K562 (cell line): ENCODE measurements at regions not wholly inside any gene's neighbourhood (a gene's known extent, or its start where the extent isn't known, plus 50 kb on each side); places are given as distances from the start of the nearest gene placed in this dataset.

Source experiments
- ATAC-seq: fragments of 200-7000 bp; cut with Tn5 transposase; 3 replicates; pipeline ENCODE4 v1.9.1; 2020; ENCODE audit warnings: moderate library complexity
- BruUV-seq: library from RNA; stranded (reverse); fragments of 400-500 nt; replicated peaks from 2 replicates; lab custom pipeline; 2021; lab: Mats Ljungman, UMichigan
- CTCF ChIA-PET: fragments of 300-600 bp; formaldehyde crosslinking; extraction: SDS; loops from one replicate; lab custom pipeline; 2021; ENCODE audit warnings: low intra/inter-chr PET ratio; lab: Yijun Ruan, JAX
- POLR2A ChIA-PET: fragments of 300-600, 350-650 bp; sonication (Branson Sonifier 250); formaldehyde crosslinking; extraction: SDS; loops from one replicate; lab custom pipeline; 2021; ENCODE audit warnings: antibody characterized with exemption, inconsistent platforms; lab: Yijun Ruan, JAX
- DNase-seq, 4 experiments: peaks; one replicate each; pipeline versions ENCODE4 v3.0.0 to v3.0.0-alpha.2; 2011 to 2018; ENCODE audit warnings: low spot score in 3 of 4, mixed read lengths in 3 of 4; ENCODE audit errors: extremely low read depth in 1 of 4
- FAIRE-seq: peaks from 2 replicates; lab custom pipeline; 2011; peaks lifted over from hg19 to GRCh38; lab: Jason Lieb, UNC
- H2AFZ ChIP-seq: 2 replicates; pipeline ENCODE4 v1.6.0; 2011; ENCODE audit warnings: low read depth, low read length, control low read depth, inconsistent platforms
- H3K27ac ChIP-seq: fragments of 200-600 bp; 3 replicates; pipeline ENCODE4 v1.8.0; 2011; ENCODE audit warnings: low read depth, mild to moderate bottlenecking, control low read depth, inconsistent platforms, low read length, moderate library complexity, mixed read lengths; ENCODE audit errors: extremely low read depth
- H3K27me3 ChIP-seq, 2 experiments: fragments of 300-600 bp in 1 of 2; 2 replicates in 1 of 2; 3 replicates in 1 of 2; pipeline versions ENCODE4 v1.6.0 to v1.8.0; 2011; ENCODE audit warnings: inconsistent platforms in 2 of 2, low read length in 2 of 2, mild to moderate bottlenecking in 1 of 2, mixed read lengths in 1 of 2, moderate library complexity in 1 of 2; ENCODE audit not compliant: control insufficient read depth in 2 of 2, insufficient read depth in 2 of 2
- H3K36me3 ChIP-seq: fragments of 300-600 bp; 3 replicates; pipeline ENCODE4 v1.8.0; 2011; ENCODE audit warnings: mild to moderate bottlenecking, low read length, inconsistent platforms; ENCODE audit not compliant: control insufficient read depth, insufficient read depth
- H3K4me1 ChIP-seq, 2 experiments: fragments of 200-600 bp in 1 of 2; replicated peaks in 1 of 2; 2 replicates in 1 of 2; 3 replicates in 1 of 2; pipeline versions ENCODE4 v1.5.1 to v1.8.0; 2011; ENCODE audit warnings: inconsistent platforms in 2 of 2, low read length in 2 of 2, mild to moderate bottlenecking in 1 of 2, mixed read lengths in 1 of 2, moderate library complexity in 1 of 2; ENCODE audit not compliant: control insufficient read depth in 2 of 2, insufficient read depth in 2 of 2
- H3K4me2 ChIP-seq: 2 replicates; pipeline ENCODE4 v1.6.1; 2011; ENCODE audit warnings: low read length, control low read depth, inconsistent platforms, mixed read lengths; ENCODE audit not compliant: insufficient read depth
- H3K4me3 ChIP-seq: fragments of 200-600 bp; sonication (generic), shearing (Covaris generic); 2 replicates; pipeline ENCODE4 v1.5.1; 2016; ENCODE audit warnings: control low read depth, inconsistent platforms
- H3K79me2 ChIP-seq: fragments of 200-600 bp; 3 replicates; pipeline ENCODE4 v1.8.0; 2011; ENCODE audit warnings: low read length, inconsistent platforms; ENCODE audit not compliant: control insufficient read depth, insufficient read depth
- H3K9ac ChIP-seq, 2 experiments: 2 replicates each; pipeline versions ENCODE4 v1.6.0 to v1.6.1; 2011; ENCODE audit warnings: low read depth in 2 of 2, low read length in 2 of 2, control low read depth in 1 of 2, inconsistent platforms in 1 of 2, mild to moderate bottlenecking in 1 of 2, mixed read lengths in 1 of 2; ENCODE audit not compliant: insufficient read depth in 1 of 2
- H3K9me1 ChIP-seq: one replicate; pipeline ENCODE4 v1.6.0; 2011; ENCODE audit warnings: inconsistent platforms, mild to moderate bottlenecking, low read length, moderate library complexity; ENCODE audit not compliant: control insufficient read depth, insufficient read depth
- H3K9me3 ChIP-seq: replicated peaks from 2 replicates; pipeline ENCODE4 v1.5.1; 2011; ENCODE audit warnings: low read depth, low read length, inconsistent platforms; ENCODE audit not compliant: control insufficient read depth, insufficient read depth
- H4K20me1 ChIP-seq: replicated peaks from 2 replicates; pipeline ENCODE4 v1.6.1; 2011; ENCODE audit warnings: low read length, inconsistent platforms, mixed read lengths; ENCODE audit not compliant: control insufficient read depth, insufficient read depth
- BRF1 ChIP-seq: IDR thresholded peaks from 3 replicates; pipeline ENCODE4 v1.6.1; 2011; ENCODE audit warnings: borderline replicate concordance, mild to moderate bottlenecking; ENCODE audit not compliant: insufficient read length; ENCODE audit errors: extremely low read depth
- CBX8 ChIP-seq: fragments of 200-600 bp; sonication (generic); IDR thresholded peaks from 2 replicates; pipeline ENCODE4 v1.6.1; 2012; ENCODE audit warnings: borderline replicate concordance, mixed run types, low read depth, mild to moderate bottlenecking, moderate library complexity, mixed read lengths, low read length, control low read depth, inconsistent platforms; ENCODE audit not compliant: poor library complexity, severe bottlenecking; ENCODE audit errors: extremely low read depth
- CREM ChIP-seq: IDR thresholded peaks from 2 replicates; pipeline ENCODE4 v1.6.1; 2014; ENCODE audit warnings: antibody characterized with exemption, low read depth
- DACH1 ChIP-seq: fragments of 450-650 bp; IDR thresholded peaks from 2 replicates; pipeline ENCODE4 v1.6.1; 2018; ENCODE audit not compliant: partially characterized antibody
- HOXB6 ChIP-seq: fragments of 250-450 bp; sonication (Bioruptor Pico); IDR thresholded peaks from 2 replicates; pipeline ENCODE4 v1.5.1; 2022; ENCODE audit warnings: mild to moderate bottlenecking, borderline replicate concordance
- NFXL1 ChIP-seq: fragments of 450-650 bp; formaldehyde crosslinking; IDR thresholded peaks from 2 replicates; pipeline ENCODE4 v1.4.0; 2021; ENCODE audit warnings: mild to moderate bottlenecking
- NR2F6 ChIP-seq: fragments of 450-650 bp; formaldehyde crosslinking; IDR thresholded peaks from 2 replicates; pipeline ENCODE4 v1.4.0; 2020; ENCODE audit warnings: mild to moderate bottlenecking
- WGBS: fragments of 100-300 bp; shearing (Covaris generic); methylation state at CpG from one replicate; pipeline ENCODE4 v1.1.6; 2016; ENCODE audit warnings: low coverage, mixed read lengths; ENCODE audit not compliant: insufficient coverage; ENCODE audit errors: missing lambda C conversion rate; 5-methylcytosine and 5-hydroxymethylcytosine counted together
- in situ Hi-C: fragments of 300-500 bp; cut with MboI; formaldehyde crosslinking; loops from 4 replicates; pipeline ENCODE4 v1.15.0; 2018; ENCODE audit warnings: inconsistent platforms, mixed read lengths
- intact Hi-C: fragments of 100-400 bp; cut with micrococcal nuclease; formaldehyde crosslinking; loops from 2 replicates; pipeline ENCODE4 v1.14.2; 2022

DNA sequence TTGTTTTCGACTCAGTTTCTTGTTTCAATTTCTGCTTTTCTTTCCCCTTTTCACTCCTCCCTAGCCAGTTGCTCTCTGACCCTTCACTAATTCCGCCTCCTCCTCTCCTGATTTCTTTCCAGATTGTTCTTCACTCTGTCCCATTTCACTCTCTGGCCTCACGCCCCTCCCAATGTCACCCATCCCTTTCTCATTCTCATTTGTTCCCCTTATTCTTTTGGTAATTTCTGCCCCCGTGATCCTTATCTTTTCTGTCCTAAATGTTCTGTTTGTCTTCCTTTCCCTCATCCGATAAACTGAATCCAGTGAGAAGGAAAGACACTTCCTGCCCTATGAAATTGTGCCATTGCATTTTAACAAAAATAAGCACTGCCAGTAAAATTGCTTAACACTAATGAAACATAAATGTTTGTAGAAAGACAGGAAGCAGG, 94.5 kb upstream of the RASGEF1B start:
- in situ Hi-C loops (no loop called here), intact Hi-C loops (no loop called here)
- Histone ChIP-seq H2AFZ (no peak overlapping the region), H3K27ac (no peak overlapping the region), H3K79me2 (no peaks in the 10 kb centered on the region), H4K20me1 (no peaks in the 10 kb centered on the region), H3K4me3 (no peak overlapping the region), H3K4me1 (no peaks in the 10 kb centered on the region; a peak in 1 of 5 replicates), H3K36me3 (no peaks in the 10 kb centered on the region), H3K9me3 (no peaks in the 10 kb centered on the region), H3K9me1 (no peaks in the 10 kb centered on the region), H3K27me3 (no peaks in the 10 kb centered on the region; a peak in 1 of 5 replicates)
- FAIRE-seq (no peak), ATAC-seq (no peak), DNase-seq (no peak)
- BruUV-seq = no TSS peak
- CTCF ChIA-PET = no interaction called here
- POLR2A ChIA-PET = no interaction called here
- 2% methylated on average over 5 of the region's 5 CpGs for WGBS
- TF ChIP-seq BRF1 (no peak), NR2F6 (CRISPR knock-in tag) (no peak), DACH1 (no peak), CBX8 (no peak), CREM (no peak), NFXL1 (CRISPR knock-in tag) (no peak), HOXB6 (no peak)
- TF ChIP-seq, all 486 proteins: peak for 0
- Histone ChIP-seq H3K9ac (no peak overlapping the region), H3K4me2 (no peak overlapping the region)
